HG02678 (cell line): ENCODE measurements at regions not wholly inside any gene's neighbourhood (a gene's known extent, or its start where the extent isn't known, plus 50 kb on each side); places are given as distances from the start of the nearest gene placed in this dataset.
"Not testable (repeated sequence)": the region's sequence is repeated elsewhere in the genome, so short reads cannot be mapped to it uniquely, and the experiment has no call there.

ENCODE experiments used
- ATAC-seq: cut with Tn5 transposase; IDR thresholded peaks from one replicate; pipeline ENCODE4 v1.9.1; 2021; ENCODE audit warnings: mild to moderate bottlenecking, moderate library complexity; ENCODE audit not compliant: unreplicated experiment

DNA sequence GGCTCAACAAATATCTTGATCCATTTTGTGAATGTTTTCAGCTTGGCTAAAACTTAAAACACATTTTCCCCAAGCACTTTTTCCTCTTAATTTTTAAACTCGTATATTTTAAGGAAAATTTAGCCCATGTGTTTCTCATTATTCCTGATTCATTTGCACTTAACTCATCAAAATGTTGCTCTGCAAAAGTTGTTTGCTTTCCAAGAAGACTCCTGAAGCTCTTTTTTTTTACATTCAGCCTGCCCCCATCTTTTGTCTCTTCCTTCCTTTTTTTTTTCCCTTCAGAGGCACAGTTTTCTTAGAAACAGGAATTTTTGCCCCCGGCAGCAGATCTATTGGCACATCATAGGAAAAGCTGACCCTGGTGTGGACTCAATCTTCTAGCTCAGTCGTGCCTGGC is 155.0 kb upstream of the SALL1 start:
- ATAC-seq = no peak

GRCh38 chr16:51305337-51305736 is 154.3 kb upstream of the SALL1 start:
- ATAC-seq = no peak

GRCh38 chr16:51302042-51302441 is 151.0 kb upstream of the SALL1 start:
- no peak for ATAC-seq

DNA sequence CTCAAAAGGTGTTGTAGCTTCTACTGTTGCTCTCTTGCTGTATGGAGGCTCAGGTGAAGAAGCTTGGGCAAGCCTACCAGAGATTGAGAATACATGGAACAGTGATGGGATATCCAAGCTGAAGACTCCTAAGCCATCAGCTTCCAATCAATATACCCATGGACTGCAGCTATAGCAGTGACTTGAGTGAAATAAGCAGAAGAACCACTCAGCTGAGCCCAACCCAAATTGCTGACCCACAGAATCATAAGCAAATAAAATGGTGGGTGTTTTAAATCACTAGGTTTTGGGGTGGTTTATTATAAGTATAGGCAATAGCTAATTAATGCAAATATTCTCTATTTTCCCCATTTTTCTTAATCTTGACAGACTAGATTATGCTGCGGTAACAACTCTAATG is 147.7 kb upstream of the SALL1 start:
- no peak for ATAC-seq

- no peak for ATAC-seq
Measured at GRCh38 chr16:51290442-51291285, 139.6 kb upstream of the SALL1 start.

DNA sequence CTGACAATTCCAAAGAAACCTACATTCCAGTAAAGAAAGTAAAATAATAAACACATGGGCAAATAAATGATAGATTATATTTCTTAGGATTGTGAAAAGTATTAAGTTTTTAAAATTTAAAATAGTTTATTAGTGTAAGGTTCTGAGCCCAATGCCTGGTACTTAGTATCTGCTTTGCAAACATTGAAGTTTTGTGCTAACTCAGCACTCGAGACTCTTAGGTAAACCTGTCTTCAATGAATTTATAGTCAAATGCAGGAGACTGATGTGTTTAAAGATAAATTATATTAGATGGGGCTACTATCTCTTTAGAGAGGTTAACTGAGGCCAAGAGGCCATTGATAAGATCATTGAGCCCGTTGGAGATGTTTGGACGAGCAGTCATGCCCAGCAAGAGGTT is 138.3 kb upstream of the SALL1 start:
- no peak for ATAC-seq

GRCh38 chr16:51287121-51287755 is 136.2 kb upstream of the SALL1 start:
- ATAC-seq = no peak

DNA sequence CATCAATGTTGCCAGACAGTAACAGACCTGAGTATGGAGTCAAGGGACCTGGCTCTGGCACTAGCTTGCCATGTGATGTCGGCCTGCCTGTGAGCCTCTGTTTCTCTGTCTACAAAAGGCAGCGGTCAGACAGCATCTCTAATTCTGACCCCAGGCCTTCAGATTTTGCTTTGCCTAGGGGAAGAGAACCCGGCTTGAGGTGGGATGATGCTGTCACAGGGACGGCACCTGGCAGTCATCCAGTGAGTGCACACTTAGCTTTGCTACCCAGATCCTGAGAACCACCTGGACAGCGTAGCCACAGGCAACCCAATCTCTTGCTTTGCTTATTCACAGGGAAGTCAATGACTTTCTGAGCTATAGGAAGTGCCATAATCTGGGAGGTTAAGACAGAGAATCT is 135.2 kb upstream of the SALL1 start:
- no peak for ATAC-seq

DNA sequence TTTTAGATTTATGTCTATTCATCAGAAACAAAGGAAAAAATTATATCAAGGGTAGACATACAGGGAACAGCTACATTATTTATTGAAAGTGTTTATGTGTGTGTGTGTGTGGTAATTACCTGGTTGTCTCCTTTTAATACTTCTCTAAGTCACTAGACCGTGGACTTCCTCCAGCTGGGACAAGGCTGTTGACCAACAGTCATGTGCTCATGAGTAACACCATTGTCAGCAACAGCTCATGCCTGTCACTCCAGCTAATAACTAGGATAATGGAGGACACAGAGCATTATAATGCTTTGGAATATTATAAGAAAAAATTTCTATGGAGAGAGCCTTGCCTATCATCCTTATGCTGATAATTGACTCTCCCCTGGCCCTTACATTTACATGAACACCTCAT is 125.3 kb upstream of the SALL1 start:
- no peak for ATAC-seq

- no peak for ATAC-seq
Measured at GRCh38 chr16:51272420-51272819, 121.3 kb upstream of the SALL1 start.

GRCh38 chr16:51271156-51271701 is 120.2 kb upstream of the SALL1 start:
- no peak for ATAC-seq

- no peak for ATAC-seq
Measured at GRCh38 chr16:51268237-51268636, 117.2 kb upstream of the SALL1 start.

- no peak for ATAC-seq
Measured at GRCh38 chr16:51267681-51268080, 116.6 kb upstream of the SALL1 start.

GRCh38 chr16:51262428-51262827 is 111.4 kb upstream of the SALL1 start:
- no peak for ATAC-seq

- ATAC-seq = no peak
Measured at GRCh38 chr16:51261919-51262318, 110.8 kb upstream of the SALL1 start.

GRCh38 chr16:51255349-51255972 is 104.4 kb upstream of the SALL1 start:
- ATAC-seq = no peak

DNA sequence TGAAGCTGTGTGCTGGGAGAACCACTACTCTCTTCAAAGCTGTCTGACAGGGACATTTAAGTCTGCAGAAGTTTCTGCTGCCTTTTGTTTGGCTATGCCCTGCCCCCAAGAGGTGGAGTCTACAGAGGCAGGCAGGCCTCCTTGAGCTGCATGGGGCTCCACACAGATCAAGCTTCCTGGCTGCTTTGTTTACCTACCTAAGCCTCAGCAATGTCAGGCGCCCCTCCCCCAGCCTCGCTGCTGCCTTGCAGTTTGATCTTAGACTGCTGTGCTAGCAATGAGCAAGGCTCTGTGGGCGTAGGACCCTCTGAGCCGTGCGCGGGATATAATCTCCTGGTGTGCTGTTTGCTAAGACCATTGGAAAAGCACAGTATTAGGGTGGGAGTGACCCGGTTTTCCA is 103.3 kb upstream of the SALL1 start:
- not testable (repeated sequence) for ATAC-seq

DNA sequence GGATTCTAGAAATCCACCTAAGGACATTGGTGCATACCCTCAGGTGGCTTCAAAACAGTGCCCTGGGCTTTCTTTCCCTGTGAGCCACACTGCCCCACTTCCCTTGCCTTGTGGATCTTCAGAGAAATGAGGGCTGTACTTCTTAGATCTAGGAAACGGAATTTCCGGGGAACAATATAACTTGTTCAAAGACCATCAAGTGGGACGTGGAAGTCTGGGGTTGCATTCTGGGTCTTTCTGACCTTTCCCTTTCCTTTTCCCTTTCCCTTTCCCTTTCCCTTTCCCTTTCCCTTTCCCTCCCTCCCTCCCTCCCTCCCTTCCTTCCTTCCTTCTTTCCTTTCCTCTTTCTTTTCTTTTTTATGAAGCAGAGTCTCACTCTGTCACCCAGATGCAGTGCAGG is 97.1 kb upstream of the SALL1 start:
- ATAC-seq = no peak

DNA sequence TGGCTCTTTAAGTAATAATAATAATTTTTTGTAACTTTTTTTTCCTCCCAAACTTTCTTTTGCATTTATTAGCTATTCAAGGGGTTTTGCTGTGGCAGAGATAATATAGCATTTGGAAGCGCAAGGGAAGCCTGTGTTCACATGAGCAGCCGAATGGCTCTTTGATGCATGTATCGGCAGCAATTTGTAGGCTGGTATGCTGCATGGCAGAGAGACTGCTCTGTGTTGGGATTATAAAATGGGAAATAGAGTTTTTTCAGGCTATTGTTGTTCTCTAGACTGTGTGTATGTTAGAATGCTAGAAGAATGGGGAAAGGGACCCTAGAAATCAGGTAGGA is 94.6 kb upstream of the SALL1 start:
- no peak for ATAC-seq

GRCh38 chr16:51244887-51245657 is 94.0 kb upstream of the SALL1 start:
- ATAC-seq = no peak

DNA sequence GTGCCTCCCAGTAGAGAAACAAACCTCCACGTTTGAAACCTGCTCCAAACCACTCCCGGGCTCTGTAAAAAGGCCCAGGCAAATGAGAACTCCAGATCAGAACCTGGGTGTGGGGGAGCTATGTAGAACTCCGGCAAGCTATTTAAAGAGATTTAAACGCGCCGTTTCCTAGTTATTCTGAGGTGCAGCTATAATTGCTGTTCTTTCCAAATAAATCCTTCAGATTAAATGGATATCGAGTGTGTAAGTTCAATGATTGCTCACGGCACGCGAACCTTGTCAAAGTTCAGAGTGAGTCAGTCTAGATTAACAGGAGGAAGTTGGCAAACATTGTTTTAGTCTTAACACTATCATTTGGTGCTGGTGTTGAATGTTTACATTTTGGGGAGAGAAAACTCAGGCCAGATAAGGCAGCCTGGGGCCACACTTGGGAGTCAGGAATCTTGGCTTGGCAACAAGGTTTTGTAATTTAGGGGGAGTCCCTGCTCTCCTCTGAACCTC is 92.9 kb upstream of the SALL1 start:
- no peak for ATAC-seq
